ENCODE measurements at regions not wholly inside any gene's neighbourhood (a gene's known extent, or its start where the extent isn't known, plus 50 kb on each side); places are given as distances from the start of the nearest gene placed in this dataset.
A peak's percentile ranks its signal among the peaks of the same experiment; 100 is the strongest.
"Not testable (repeated sequence)": the region's sequence is repeated elsewhere in the genome, so short reads cannot be mapped to it uniquely, and the experiment has no call there.

DNA sequence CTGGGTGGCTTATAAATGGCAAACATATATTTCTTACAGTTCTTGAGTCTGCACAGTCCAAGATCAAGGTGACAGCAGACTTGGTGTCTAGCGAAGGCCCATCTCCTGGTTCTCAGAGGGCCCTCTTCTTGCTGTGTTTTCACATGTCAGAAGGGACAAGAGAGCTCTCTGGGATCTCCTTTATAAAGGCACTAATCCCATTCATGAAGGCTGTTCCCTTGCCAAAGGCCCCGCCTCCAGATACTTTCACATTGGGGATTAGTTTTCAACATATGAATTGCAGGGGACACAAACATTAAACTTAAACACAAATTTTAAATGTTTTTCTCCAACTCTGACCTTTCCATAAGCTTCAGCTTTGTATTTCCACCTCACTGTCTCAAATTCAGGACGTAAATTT lies 1135.0 kb upstream of the TENM3 start:
- DNase-seq (ENCODE audit: low read depth in 3 of 3, low spot score in 1 of 3), result no peak

DNA sequence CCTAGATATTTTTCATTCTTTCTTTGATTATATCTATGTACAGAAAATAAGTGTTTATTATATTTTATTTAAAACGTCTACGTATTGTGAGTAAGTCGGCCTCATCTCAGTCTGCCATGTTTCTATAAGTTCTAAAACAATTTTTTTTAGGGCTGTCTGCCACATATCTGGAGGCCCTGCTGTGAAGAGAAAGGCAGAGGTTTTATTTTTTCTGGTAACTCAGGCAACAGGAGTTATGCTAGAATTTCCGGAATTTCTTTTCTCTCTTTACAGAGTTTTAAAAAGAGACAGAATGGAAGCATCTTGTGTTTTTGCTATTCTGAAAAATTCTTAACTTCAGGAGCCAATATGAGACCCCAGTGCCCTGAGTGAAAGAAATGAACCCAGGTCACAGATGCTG lies 1124.0 kb upstream of the TENM3 start:
- DNase-seq (ENCODE audit: low read depth in 3 of 3, low spot score in 1 of 3), result no peak

DNA sequence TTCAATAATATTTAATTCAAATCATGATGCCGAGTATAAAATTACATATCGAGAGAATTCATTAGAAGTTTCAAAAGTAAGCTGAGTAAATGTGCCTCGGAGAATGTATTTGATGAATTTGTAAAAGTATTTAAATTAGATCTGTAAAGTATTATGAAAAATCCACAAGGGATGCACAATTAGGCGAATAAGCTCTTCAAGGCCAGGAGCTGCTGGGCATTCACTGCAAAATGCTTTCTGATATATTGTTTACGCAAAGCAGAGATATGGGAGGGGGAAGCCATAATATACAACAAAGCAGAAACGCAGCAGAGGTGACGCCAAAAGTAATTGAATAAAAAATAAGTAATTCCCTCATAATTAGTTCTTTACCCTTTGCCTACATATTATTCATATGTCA lies 1121.5 kb upstream of the TENM3 start:
- no peak for DNase-seq (ENCODE audit: low read depth in 3 of 3, low spot score in 1 of 3)

DNA sequence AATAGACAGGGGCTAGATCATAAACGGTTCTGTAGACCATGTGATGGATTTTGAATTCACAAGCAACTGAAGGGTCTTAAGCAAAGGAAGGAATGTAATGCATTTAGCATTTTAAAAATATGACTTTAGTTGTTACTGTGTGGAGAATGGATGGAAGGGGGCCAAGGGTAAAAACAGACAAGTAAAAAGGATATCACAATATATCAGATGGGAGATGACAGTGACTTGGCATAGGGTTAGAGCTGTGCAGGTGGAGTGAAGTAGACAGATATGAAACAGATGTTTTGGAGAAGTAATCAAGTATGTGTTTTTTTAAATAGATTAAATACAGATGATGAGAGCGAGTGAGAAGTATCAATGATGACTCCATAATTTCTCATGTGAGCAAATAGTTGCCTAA lies 1116.0 kb upstream of the TENM3 start:
- DNase-seq (ENCODE audit: low read depth in 3 of 3, low spot score in 1 of 3), result no peak

DNA sequence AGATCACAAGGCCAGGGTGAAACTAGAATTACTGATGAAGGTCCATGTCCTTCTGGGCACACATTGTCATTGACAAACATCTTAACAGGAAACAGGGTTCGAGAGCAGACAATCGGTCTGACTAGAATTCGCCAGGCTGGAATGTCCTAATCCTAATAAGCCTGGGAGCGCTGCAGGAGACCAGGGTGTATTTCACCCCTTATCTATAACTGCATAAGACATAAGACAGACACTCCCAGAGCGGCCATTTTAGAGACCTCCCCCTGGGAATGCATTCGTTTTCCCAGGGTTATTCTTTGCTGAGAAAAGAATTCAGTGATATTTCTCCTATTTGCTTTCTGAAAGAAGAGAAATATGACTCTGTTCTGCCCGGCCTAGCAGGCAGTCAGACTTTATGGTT lies 1112.9 kb upstream of the TENM3 start:
- DNase-seq (ENCODE audit: low read depth in 3 of 3, low spot score in 1 of 3), result not testable (repeated sequence)

DNA sequence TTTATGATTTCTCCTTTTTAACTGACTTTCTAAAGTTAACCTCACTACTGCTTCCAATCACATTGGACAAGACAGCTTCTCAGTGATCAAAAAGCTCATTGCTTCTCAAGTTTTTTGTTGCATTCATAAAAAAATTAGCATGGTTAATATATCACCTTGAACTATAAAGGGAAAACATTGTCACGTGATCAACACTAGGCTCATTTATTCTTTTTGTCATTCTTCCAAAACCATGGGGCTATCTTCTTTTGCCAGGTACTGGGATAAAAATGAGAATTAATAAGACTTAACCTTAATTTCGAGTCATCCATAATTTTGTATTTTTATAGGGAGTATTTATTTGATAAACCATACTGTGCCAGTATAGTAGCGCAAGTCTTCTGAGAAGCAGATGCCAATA lies 1105.9 kb upstream of the TENM3 start:
- DNase-seq (ENCODE audit: low read depth in 3 of 3, low spot score in 1 of 3), result no peak

DNA sequence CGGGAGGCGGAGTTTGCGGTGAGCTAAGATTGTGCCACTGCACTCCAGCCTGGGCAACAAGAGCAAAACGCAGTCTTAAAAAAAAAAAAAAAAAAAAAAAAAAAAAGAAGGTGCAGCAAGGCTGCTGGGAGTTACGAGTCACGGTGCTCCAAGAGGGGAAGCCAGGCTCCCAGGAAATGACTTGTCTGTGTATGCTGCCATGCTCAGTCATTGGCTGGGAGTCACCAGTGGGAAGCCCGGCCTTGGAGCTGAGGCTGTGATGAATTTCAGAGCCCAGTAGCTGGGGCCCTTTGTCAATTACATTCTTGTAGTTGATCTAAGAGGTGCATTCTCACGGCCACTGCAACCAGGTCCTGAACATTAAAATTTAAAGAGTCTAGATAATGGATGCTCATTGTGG lies 1105.1 kb upstream of the TENM3 start:
- no peak for DNase-seq (ENCODE audit: low read depth in 3 of 3, low spot score in 1 of 3)

DNA sequence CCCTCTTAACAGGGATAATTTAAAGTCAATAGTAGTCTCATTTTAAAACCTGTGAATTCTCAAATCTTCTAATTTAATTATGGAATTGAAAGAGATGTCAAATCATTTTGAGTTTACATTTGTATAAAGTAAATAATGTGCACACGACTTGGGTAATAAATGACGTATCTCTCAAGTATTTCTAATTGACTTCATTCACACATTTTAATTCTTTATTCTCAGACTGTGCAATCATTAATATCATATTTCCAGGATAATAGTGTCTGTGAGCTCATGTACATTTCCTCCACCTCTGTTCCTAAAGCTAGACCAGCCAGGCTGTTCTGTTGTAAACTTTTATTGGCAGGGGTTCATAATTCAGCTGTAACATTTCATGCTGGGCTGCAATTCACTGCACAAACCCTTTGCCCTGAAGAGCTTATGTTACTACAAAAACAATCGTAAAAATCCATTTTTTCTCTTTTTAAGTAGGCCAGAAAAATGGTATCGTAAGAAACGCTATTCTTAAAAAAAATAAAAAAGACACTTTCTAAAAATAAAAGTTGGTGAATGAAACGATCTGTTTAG lies 1103.1 kb upstream of the TENM3 start:
- DNase-seq (ENCODE audit: low read depth in 3 of 3, low spot score in 1 of 3), result no peak

DNA sequence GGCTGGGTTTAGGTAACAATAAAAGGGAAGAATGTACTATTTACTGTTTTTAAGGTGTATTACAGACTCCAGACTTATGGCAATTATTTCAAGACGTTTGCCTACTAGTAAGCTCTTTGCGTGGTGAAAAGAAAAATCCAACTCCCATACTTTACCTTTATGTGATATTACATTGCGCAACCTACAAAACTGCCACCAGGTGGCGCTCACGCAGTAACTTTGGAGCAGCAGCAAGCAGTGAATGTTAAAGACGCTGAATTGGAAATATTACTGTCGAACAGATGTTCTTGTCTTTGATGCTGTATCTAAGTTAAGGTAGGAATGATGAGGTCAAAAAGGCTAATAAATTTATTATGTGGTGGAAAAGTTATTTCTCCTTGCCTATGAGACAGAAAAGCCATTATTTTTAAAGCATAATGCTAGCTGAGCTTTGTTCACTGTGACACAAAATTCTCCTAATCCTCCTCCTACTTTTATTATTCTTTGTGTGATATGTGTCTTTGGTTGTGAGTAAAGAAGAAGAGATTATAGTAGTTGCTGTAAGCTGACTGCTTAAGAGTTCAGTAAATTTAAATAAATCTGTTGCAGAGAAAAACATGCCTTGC lies 1099.8 kb upstream of the TENM3 start:
- DNase-seq (ENCODE audit: low read depth in 3 of 3, low spot score in 1 of 3), result peak in 2 of 3 donors; percentile 6 to 53

DNA sequence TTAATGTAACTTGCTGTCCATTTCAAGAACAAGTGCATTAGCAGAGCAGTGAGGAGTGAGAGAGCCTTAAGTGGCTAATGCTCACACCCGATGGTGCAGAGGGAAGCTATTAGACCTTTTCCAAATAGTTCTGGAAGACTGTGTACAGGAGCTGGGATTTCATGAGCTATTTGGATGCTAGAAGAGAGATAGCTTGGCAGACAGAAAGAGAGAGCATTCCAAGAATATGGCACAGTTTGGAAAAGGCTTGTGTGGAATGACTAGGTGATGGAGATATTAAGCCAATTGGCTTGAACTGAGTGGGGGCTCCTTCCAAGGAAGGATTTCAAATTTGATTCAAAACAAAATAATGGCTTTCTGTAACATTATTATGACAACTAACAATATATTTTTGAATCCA lies 1097.2 kb upstream of the TENM3 start:
- DNase-seq (ENCODE audit: low read depth in 3 of 3, low spot score in 1 of 3), result no peak

DNA sequence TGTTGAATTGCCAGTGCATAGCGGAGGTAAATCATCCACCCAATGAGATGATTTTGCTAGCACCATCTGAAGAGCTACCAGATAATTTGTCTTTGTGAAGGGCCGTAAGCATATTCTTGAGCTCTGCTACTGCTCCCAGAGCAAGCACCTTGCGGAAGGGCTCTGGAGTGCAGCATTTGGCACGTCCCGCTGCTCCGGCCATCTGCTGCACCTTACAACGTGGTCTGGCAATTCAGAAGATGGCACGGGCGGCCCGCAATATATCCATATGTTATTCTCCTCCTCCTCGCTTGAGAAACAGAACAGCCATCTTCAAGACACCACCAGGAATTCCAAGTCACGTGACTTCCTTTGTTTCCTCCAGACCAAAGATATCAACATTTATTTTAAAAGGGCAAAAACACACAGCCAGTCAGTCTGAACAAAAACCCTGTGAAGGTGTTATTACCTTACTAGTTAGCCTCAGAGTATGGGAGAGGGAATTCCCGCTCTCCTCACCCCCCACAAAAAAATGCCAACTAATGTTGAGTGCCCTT lies 1095.7 kb upstream of the TENM3 start:
- no peak for DNase-seq (ENCODE audit: low read depth in 3 of 3, low spot score in 1 of 3)

DNA sequence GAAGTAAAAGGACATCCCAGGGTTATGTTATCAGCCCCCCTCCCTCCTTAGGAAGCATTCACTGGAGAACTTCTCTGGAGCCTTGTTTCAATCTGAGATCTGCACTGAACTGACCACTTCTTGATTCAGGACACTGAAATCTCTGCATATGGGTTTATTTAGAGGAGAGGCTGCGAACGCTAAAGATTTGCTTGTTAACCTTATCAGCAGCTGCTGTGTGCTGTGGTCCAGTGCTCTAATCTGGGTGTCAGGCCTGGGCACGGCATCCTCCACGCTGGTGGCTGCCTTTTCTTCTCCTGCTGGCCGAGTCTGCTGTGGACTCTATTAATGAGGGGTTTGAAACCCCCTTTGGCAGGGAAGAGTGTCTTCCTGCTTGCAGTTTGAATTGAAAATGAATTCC lies 1094.7 kb upstream of the TENM3 start:
- DNase-seq (ENCODE audit: low read depth in 3 of 3, low spot score in 1 of 3), result no peak

DNA sequence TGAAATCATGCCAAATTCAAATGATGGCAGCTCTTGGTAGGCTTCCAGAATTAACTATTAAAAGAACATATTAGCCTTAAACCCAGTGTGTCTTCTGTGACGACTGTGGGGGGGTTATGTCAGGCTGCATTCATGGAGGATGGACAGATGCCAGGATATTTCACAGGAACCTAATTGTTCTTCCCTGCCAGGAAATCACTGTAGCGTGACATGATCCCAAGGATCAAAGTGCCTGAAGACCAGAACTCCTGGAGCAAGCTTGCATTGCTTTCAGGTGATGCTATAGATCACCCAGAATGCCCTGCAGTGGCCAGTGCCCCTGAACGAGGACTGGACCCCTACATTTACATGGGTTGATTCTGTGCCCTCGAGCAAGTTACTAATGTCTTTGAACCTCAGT lies 1093.0 kb upstream of the TENM3 start:
- no peak for DNase-seq (ENCODE audit: low read depth in 3 of 3, low spot score in 1 of 3)

DNA sequence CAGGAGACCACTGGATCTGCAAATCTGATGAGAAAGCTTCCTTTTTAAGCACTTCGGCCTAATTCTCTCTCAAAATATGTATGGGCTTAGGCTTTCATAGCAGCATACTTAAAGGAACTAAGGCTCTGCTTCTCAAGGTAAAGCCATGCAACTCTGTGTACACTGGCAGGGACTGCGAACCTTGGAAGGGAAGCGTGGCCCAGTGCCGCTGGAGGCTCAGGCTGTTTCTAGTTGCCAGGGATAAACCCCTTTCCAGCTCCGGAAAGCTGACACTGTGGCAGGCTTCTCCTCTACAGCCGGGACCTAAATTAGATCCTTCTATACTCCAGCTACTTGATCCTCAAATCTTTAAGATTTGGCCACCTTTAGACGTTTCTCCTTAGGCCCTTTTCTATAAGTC lies 1091.3 kb upstream of the TENM3 start:
- DNase-seq (ENCODE audit: low read depth in 3 of 3, low spot score in 1 of 3), result no peak

DNA sequence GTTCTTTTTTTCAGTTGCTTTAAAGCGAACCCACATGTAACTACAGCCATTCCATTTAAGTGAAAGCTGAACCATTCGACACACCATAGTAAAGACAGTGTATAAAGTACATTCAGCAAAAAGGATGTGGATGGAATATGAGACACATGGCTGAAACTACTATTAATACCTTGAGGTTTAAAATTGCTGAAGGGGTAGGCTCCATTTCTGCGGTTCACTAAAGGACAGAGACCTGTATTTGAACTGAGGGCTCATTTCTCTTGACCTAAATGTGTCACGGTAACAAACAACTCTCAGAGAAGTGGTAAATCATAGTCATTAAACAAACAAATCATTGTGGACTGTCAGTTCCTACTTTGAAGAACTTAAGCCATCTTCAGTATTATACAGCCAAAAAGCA lies 1085.6 kb upstream of the TENM3 start:
- DNase-seq (ENCODE audit: low read depth in 3 of 3, low spot score in 1 of 3), result no peak

DNA sequence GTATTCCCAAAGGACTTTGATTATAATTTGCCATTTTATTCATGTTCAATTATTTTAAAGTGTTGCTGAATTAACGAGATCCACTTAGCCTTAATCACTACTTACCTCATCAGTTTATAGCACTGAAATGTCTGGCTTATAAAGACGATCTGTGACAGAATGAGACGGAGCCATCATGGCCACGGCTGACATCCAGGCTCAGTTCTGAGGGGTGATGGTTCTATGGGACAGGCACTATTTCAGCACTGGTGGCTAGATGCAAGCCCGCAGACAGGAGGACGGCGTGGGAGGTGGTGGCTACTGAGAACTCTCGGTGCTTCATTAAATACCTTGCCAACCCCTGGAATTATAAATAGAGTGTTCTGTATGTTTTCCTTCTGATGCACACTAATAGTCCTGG lies 1084.2 kb upstream of the TENM3 start:
- DNase-seq (ENCODE audit: low read depth in 3 of 3, low spot score in 1 of 3), result no peak

DNA sequence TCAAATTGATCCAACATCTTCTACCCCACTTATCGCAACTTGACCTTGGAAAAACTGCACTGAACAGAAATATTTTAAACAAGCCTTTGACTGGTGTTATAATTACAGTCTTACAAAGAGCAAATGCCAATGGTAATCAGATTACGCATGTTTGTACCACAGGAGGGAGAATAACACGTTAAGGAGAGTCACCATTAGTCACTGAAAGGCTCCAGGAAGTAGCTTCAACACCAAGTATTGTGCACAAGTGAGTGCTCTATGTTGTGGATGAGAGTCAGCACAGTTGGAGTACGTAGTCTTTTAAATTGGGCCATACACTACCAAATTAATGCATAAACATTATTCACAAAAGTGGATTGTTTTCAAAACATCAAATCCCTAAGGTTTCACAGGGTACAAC lies 1081.5 kb upstream of the TENM3 start:
- no peak for DNase-seq (ENCODE audit: low read depth in 3 of 3, low spot score in 1 of 3)

DNA sequence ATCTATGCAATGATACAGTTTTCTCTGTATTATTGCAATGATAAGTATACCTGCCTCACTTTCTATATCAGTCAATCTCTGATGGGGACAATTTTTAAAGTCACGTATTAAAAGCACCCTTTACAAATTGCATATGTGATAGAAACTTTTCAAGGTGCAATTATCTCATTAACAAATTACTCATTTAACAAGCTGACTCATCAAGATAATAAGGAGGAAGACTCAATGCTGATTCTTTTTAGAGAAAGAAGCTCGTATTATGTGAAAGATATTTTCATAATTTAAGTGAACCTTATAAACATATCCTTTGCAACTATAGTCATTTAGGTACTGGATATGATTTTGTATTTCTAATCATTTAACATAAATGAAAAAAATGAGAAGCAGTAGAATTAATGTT lies 1080.9 kb upstream of the TENM3 start:
- DNase-seq (ENCODE audit: low read depth in 3 of 3, low spot score in 1 of 3), result no peak

DNA sequence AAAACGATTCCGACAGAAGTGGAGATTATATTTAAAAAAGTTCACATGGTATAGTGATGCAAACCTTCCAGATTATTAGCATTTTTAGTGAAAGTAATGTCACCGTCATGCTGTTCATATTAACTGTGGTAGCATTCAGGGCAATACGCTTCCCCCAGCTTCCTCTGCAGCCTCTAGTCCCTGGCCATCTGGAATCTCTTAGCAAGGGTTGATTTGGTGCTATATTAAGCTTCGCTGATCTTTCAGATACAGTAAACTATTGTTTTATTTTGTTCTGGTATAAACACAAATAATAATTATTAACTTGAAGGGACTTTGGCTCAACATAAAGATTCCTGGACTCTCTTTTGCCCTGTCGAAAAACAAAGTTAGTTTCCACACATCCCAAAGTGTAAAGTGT lies 1080.5 kb upstream of the TENM3 start:
- DNase-seq (ENCODE audit: low read depth in 3 of 3, low spot score in 1 of 3), result no peak

DNA sequence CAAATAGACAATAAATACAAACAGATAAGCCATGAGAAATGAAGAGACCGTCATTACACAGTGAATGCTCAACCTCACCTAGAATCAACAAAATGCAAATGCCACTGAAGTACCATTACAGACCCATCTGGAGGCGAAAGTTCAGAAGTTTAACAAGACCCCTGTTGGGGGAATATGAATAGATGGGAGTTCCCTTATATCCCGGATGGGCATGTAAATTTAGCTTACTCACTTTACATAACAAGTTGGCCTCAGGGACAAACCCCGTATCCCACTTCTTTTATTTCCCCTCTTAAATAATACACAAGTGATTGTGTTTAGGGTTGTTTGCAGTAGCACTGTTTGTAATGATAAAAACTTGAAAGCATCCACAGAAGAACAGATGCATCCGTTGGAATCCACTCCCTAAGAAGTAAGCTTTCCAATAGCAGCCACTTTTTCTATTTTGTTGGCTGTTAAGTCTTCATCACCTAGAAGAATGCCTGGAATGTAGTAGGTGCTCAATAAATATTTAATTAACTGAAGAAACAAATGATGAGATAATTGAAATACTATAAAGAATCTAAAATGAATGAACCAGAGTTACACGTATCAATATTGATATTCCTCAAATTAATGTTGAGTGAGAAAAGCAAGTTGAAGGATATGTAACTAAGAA lies 1076.3 kb upstream of the TENM3 start:
- DNase-seq (ENCODE audit: low read depth in 3 of 3, low spot score in 1 of 3), result no peak

DNA sequence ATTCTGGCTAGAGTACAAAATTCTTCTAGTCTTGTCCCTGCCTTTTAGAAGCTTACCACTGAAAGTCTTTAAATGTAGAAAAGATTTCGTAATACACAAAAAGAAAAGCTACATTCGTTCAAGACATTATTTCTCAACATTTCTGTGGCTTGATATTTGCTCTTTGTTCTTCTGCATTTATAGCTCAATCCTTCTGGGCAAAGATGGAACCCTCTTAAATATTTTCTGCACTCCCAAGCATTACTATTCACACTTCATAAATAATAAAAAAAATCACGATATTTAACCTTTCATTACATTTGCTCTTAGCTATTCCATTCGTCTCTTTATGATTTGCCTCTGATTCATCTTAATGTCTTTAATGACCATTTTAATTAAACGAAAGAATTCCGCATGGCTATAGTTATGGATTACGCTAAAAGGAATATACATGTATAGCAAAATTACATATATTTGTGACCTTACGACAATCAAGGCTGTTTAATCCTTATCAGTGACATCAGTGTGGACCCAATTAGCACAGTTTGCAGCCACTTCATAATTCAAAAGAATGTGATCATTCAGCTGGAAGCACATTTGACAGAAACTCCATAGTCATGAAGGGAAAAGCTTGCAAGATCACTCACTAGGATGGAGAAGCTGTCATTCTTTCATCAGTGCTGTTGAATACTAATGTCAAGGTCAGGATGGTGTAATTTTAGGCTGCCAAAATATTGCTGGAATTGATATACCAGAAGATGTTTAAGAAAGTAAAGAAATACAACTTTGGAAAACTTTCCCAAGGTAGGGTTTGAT lies 1075.0 kb upstream of the TENM3 start:
- no peak for DNase-seq (ENCODE audit: low read depth in 3 of 3, low spot score in 1 of 3)

DNA sequence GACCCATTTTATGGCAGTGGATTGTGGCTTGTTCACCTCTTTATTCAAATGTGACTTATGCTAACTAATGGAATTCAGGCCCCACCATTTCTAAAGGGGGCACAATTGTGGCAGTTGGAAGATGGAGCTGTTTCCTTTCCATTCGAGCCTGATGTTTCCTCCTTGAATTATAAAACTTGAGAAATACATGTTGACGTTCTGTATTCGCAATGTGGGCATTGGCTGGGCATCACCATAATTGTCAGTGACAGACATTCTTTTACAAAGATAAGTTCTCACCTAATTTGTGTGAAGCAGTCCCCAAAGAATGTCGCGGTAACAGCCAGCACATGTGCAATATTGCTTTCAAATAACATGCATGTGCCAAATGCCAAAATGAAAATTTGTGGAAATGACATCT lies 1070.2 kb upstream of the TENM3 start:
- no peak for DNase-seq (ENCODE audit: low read depth in 3 of 3, low spot score in 1 of 3)
